Astrocyte of the cerebellum (primary cell): ENCODE measurements at regions not wholly inside any gene's neighbourhood (a gene's known extent, or its start where the extent isn't known, plus 50 kb on each side); places are given as distances from the start of the nearest gene placed in this dataset.
"Not testable (repeated sequence)": the region's sequence is repeated elsewhere in the genome, so short reads cannot be mapped to it uniquely, and the experiment has no call there.

Experiments used
- DNase-seq: peaks from one replicate; pipeline ENCODE4 v3.0.0-alpha.2; 2011; ENCODE audit warnings: low read depth
- H3K4me3 ChIP-seq: 2 replicates; pipeline ENCODE4 v1.5.1; 2011; ENCODE audit warnings: mild to moderate bottlenecking, low read depth, low read length, moderate library complexity
- in situ Hi-C: cut with HindIII; loops from 2 replicates; pipeline ENCODE4 v1.10.0; 2017; ENCODE audit warnings: low sequenced_read_pairs
- TF ChIP-seq, protein P1 (sequence below): IDR thresholded peaks from 2 replicates; pipeline ENCODE4 v1.5.1; 2012; ENCODE audit warnings: low read length, low read depth, moderate library complexity, mild to moderate bottlenecking; ENCODE audit errors: missing control alignments

DNA sequence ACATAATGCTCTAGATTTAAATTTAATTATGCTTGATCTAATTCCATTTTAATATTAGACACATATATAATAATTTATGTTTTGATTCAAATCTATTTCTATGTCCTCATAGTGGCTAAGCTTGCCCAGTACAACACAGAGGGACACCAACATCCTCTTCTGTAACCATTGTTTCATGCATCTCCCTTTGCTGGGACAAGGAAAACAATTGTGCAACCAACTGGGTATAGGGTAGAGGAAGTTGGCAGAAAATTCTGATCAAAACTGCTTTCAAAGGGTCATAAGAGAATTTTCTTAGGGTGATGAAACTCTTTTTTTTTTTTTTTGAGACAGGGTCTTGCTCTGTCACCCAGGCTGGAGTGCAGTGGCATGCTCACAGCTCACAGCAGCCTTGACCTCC, 121.4 kb upstream of the SGO1 start:
- H3K4me3 ChIP-seq, result no peak overlapping the region
- TF ChIP-seq, protein P1, sequence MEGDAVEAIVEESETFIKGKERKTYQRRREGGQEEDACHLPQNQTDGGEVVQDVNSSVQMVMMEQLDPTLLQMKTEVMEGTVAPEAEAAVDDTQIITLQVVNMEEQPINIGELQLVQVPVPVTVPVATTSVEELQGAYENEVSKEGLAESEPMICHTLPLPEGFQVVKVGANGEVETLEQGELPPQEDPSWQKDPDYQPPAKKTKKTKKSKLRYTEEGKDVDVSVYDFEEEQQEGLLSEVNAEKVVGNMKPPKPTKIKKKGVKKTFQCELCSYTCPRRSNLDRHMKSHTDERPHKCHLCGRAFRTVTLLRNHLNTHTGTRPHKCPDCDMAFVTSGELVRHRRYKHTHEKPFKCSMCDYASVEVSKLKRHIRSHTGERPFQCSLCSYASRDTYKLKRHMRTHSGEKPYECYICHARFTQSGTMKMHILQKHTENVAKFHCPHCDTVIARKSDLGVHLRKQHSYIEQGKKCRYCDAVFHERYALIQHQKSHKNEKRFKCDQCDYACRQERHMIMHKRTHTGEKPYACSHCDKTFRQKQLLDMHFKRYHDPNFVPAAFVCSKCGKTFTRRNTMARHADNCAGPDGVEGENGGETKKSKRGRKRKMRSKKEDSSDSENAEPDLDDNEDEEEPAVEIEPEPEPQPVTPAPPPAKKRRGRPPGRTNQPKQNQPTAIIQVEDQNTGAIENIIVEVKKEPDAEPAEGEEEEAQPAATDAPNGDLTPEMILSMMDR, result no peak
- no peak for DNase-seq
- in situ Hi-C loops, result no loop called here

DNA sequence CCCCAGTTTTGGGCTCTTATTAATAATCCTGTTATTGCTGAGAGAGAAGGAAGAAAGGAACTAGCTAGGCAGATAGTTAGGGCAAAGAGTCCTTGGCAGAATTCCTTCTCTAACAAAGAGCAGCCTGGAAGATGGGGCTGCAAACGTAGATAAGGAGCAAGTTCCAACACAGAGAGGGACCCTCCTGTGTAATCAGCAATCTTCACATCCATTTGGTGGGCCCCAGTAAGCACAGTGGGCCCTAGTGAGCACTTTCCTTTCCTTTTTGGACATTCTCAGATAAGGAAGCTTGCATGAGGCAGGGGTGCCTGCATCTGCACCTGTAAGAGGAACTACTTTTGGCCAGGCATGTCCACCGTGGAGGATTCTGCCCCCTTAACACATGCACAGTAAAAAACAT, 119.6 kb upstream of the SGO1 start:
- in situ Hi-C loops, result no loop called here
- DNase-seq, result no peak
- no peak overlapping the region for H3K4me3 ChIP-seq
- TF ChIP-seq, protein P1, result no peak

DNA sequence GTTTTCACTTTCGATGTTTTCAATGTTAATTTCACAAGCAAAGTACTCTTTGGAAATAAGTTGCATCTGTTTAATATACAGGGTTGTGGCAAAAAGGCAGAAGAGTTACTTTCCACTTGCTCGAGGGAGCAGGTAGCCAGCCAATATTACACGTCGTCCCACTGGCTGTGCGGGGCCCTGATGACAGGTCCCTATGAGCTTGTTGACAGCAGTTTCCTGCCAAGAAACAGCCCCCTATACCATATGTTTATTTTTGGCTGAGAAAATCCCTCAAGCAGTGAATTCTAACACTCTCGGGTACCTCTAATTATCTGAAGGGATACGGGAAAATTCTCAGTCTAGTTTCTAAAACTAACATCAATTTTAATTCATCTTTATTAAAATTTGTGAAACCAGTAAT, 116.8 kb upstream of the SGO1 start:
- TF ChIP-seq, protein P1, result no peak
- in situ Hi-C loops, result no loop called here
- no peak for DNase-seq
- no peak overlapping the region for H3K4me3 ChIP-seq

DNA sequence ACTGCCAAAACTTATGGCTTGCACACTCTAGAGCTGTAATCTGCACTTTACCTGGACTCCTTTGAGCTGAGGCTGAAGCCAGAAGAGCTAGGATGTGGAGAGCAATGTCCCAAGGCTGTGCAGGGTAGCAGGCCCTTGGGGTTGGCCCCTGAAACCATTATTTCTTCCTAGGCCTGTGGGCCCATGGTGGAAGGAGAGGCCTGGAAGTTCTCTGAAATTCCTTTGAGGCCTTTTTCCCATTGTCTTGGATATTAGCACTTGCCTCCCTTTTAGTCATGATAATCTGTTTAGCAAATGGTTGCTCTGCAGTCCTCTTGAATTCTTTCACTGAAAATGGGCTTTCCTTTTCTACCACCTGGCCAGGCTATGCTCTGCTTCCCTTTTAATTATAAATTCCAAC, 102.0 kb upstream of the SGO1 start:
- no peak overlapping the region for H3K4me3 ChIP-seq
- DNase-seq, result no peak
- in situ Hi-C loops, result no loop called here
- TF ChIP-seq, protein P1, result no peak

DNA sequence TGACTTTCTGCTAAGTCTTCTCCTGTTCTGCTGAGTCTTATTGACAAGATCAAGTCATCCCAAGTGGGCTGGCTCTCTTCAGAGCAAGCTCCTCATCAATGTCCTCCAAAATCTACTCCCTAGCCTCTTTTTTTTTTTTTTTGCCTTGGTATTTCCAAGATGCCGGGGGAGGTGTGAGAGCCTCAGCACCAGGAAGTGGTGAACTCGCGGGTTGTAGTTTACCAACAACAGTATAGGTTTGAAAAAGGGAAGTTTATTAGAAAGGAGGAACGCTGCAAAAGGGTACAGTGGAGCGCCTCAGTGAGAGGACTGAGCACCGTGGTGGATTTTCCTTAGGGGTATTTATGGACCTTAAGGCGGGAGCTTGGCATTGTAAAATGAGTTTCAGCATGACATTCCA, 94.3 kb upstream of the SGO1 start:
- no peak for DNase-seq
- TF ChIP-seq, protein P1, result no peak
- H3K4me3 ChIP-seq, result no peak overlapping the region
- in situ Hi-C loops, result no loop called here

DNA sequence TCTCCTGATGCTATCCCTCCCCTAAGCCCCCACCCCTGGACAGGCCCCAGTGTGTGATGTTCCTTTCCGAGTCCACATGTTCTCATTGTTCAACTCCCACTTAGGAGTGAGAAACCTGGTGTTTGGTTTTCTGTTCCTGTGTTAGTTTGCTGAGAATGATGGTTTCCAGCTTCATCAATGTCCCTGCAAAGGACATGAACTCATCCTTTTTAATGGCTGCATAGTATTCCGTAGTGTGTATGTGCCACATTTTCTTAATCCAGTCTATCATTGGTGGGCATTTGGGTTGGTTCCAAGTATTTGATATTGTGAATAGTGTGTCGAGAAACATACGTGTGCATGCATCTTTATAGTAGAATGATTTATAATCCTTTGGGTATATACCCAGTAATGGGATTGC, 80.0 kb upstream of the SGO1 start:
- H3K4me3 ChIP-seq, DNase-seq, in situ Hi-C loops: not testable (repeated sequence)

DNA sequence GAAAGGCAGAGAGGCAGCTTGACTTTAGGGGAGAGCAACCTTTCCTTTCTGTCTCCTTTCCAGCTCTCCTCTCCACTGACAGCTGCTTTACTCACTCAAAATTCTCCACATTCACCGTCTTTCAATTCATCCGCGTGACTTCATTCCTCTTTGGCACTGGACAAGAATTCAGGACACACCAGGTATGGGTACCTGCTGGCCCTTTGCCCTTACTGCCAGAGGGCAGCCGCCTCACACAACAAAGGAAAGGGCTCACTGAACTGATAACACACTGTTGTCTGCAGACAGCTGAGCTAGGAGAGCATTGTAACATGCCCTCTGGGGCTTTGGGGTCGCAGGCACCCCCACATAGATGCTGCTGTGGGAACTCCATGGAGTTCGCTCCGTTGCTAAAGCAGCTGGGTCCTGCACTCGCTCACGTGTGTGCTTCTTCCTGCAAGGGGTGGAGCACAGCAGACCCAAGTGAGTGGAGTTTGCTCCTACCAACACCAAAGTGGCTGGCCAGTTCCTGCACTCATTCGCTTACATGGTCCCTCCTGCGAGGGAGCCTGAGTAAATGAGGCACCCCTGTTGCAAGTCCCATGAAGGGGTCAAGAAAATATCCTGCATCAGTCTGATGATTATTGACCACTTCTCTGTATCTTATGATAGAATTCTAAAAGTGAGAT, 79.0 kb upstream of the SGO1 start:
- H3K4me3 ChIP-seq, result no peak overlapping the region
- in situ Hi-C loops, result no loop called here
- TF ChIP-seq, protein P1, result no peak
- DNase-seq, result no peak
